GM20000 (cell line): ENCODE measurements at regions not wholly inside any gene's neighbourhood (a gene's known extent, or its start where the extent isn't known, plus 50 kb on each side); places are given as distances from the start of the nearest gene placed in this dataset.

Source experiments
- DNase-seq: peaks from one replicate; pipeline ENCODE4 v3.0.0; 2012; ENCODE audit warnings: low spot score
- TF ChIP-seq, protein P1 (sequence below): IDR thresholded peaks from 2 replicates; pipeline ENCODE4 v1.5.1; 2012; ENCODE audit warnings: mild to moderate bottlenecking, control low read depth; ENCODE audit errors: extremely low read depth, missing control alignments

- no peak for DNase-seq
These were observed 120.3 kb upstream of the SOX5 start for GRCh38 chr12:24069532-24070395.

GRCh38 chr12:24066865-24067264 is 117.4 kb upstream of the SOX5 start:
- TF ChIP-seq, protein P1, sequence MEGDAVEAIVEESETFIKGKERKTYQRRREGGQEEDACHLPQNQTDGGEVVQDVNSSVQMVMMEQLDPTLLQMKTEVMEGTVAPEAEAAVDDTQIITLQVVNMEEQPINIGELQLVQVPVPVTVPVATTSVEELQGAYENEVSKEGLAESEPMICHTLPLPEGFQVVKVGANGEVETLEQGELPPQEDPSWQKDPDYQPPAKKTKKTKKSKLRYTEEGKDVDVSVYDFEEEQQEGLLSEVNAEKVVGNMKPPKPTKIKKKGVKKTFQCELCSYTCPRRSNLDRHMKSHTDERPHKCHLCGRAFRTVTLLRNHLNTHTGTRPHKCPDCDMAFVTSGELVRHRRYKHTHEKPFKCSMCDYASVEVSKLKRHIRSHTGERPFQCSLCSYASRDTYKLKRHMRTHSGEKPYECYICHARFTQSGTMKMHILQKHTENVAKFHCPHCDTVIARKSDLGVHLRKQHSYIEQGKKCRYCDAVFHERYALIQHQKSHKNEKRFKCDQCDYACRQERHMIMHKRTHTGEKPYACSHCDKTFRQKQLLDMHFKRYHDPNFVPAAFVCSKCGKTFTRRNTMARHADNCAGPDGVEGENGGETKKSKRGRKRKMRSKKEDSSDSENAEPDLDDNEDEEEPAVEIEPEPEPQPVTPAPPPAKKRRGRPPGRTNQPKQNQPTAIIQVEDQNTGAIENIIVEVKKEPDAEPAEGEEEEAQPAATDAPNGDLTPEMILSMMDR, result no peak
- no peak for DNase-seq

More at GRCh38 chr12:24069532-24070395, 120.3 kb upstream of the SOX5 start:
- TF ChIP-seq, protein P1, result no peak

- no peak for DNase-seq
- TF ChIP-seq, protein P1, result no peak
These were observed 116.6 kb upstream of the SOX5 start for GRCh38 chr12:24066097-24066496.

- TF ChIP-seq, protein P1, result no peak
- no peak for DNase-seq
These were observed 113.3 kb upstream of the SOX5 start for GRCh38 chr12:24062642-24063245.

GRCh38 chr12:24060089-24060488 is 110.6 kb upstream of the SOX5 start:
- no peak for DNase-seq
- TF ChIP-seq, protein P1, result no peak

DNA sequence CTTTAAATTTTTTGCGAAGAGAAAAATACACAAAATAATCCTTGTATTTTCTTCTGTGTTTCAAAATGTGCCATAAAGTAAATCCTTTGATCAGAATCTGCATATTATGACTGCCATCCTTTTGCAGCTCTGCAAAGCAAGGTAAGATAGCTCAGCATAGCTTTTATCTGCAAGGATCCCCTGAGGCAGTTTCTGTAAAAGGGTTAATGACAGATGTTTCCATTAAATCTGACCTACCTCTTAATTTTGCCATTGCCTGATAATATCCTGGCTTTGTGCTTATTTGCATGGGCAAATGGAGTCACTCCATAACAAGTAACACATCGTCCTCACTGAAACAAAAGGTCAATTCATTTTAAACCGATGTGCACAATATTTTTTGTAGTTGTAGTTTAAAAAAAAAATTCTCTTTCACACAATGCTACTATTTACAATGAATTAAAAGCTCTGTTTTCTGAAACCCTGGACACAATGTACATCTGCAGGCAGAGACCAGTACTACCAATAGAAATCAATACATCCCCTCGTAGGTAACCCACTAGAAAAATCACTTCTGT is 108.5 kb upstream of the SOX5 start:
- no peak for DNase-seq
- TF ChIP-seq, protein P1, result no peak

DNA sequence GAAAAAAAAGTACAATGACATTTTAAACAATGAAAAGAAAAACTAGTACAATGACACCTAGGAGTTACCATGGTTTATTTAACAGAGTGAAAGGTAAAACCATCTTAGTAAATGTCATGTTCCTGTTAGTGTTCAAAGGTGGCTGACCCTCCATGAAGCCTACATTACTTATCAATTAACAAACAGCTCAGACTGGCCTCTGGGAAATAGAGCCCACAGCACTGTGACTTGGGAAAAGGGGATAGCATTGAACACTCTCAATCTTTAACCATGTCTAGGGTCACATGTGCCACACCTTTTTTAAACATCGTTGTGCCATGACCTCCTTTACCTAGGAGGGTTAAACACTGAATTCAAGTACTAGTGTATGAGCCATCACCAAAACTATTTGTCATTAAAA is 106.3 kb upstream of the SOX5 start:
- no peak for DNase-seq
- TF ChIP-seq, protein P1, result no peak
